Astrocyte (in vitro differentiated cells and primary cell): ENCODE measurements at regions not wholly inside any gene's neighbourhood (a gene's known extent, or its start where the extent isn't known, plus 50 kb on each side); places are given as distances from the start of the nearest gene placed in this dataset.

Experiments used
- DNase-seq: peaks from one replicate; pipeline ENCODE4 v3.0.0-alpha.2; 2010; ENCODE audit warnings: low read depth
- FAIRE-seq: peaks from 2 replicates; lab custom pipeline; 2011; peaks lifted over from hg19 to GRCh38; lab: Jason Lieb, UNC
- H2AFZ ChIP-seq: 2 replicates; pipeline ENCODE4 v1.6.0; 2012; ENCODE audit warnings: low read depth, low read length, inconsistent platforms
- H3K27ac ChIP-seq: 2 replicates; pipeline ENCODE4 v1.5.1; 2011; ENCODE audit warnings: low read depth, low read length, inconsistent platforms
- H3K27me3 ChIP-seq: 2 replicates; pipeline ENCODE4 v1.6.0; 2011; ENCODE audit warnings: low read length, inconsistent platforms; ENCODE audit not compliant: insufficient read depth
- H3K36me3 ChIP-seq: 2 replicates; pipeline ENCODE4 v1.5.1; 2011; ENCODE audit warnings: low read length, inconsistent platforms; ENCODE audit not compliant: insufficient read depth
- H3K4me1 ChIP-seq: 2 replicates; pipeline ENCODE4 v1.5.1; 2011; ENCODE audit warnings: low read length, inconsistent platforms; ENCODE audit not compliant: insufficient read depth
- H3K4me2 ChIP-seq: 2 replicates; pipeline ENCODE4 v1.6.0; 2012; ENCODE audit warnings: low read length, inconsistent platforms
- H3K4me3 ChIP-seq: 2 replicates; pipeline ENCODE4 v1.5.1; 2011; ENCODE audit warnings: low read depth, mild to moderate bottlenecking, low read length, inconsistent platforms; ENCODE audit not compliant: insufficient read depth
- H3K79me2 ChIP-seq: 2 replicates; pipeline ENCODE4 v1.6.0; 2012; ENCODE audit warnings: mild to moderate bottlenecking, low read length, inconsistent platforms; ENCODE audit not compliant: insufficient read depth
- H3K9ac ChIP-seq: 2 replicates; pipeline ENCODE4 v1.6.0; 2012; ENCODE audit warnings: mild to moderate bottlenecking, low read length, inconsistent platforms
- H3K9me3 ChIP-seq: 2 replicates; pipeline ENCODE4 v1.5.1; 2012; ENCODE audit warnings: low read depth, mild to moderate bottlenecking, low read length, inconsistent platforms; ENCODE audit not compliant: insufficient read depth
- H4K20me1 ChIP-seq: 2 replicates; pipeline ENCODE4 v1.6.0; 2012; ENCODE audit warnings: low read length, inconsistent platforms; ENCODE audit not compliant: insufficient read depth
- H3K27ac Mint-ChIP-seq: one replicate; pipeline ENCODE4 v1.8.0; 2021; ENCODE audit warnings: mild to moderate bottlenecking, mixed read lengths; ENCODE audit not compliant: unreplicated experiment
- H3K27me3 Mint-ChIP-seq: one replicate; pipeline ENCODE4 v1.8.0; 2021; ENCODE audit warnings: low read depth, mixed read lengths; ENCODE audit not compliant: unreplicated experiment
- H3K36me3 Mint-ChIP-seq: one replicate; pipeline ENCODE4 v1.8.0; 2021; ENCODE audit warnings: low read depth, mixed read lengths; ENCODE audit not compliant: unreplicated experiment
- H3K4me1 Mint-ChIP-seq: one replicate; pipeline ENCODE4 v1.8.0; 2021; ENCODE audit warnings: low read depth, mixed read lengths; ENCODE audit not compliant: unreplicated experiment
- H3K4me3 Mint-ChIP-seq: one replicate; pipeline ENCODE4 v1.8.0; 2021; ENCODE audit warnings: mild to moderate bottlenecking, moderate library complexity, mixed read lengths; ENCODE audit not compliant: unreplicated experiment
- H3K9me3 Mint-ChIP-seq: one replicate; pipeline ENCODE4 v1.8.0; 2021; ENCODE audit warnings: mild to moderate bottlenecking, mixed read lengths; ENCODE audit not compliant: unreplicated experiment
- EZH2 ChIP-seq: IDR thresholded peaks from 2 replicates; pipeline ENCODE4 v1.6.1; 2012; ENCODE audit warnings: mild to moderate bottlenecking, low read length, inconsistent platforms; ENCODE audit not compliant: insufficient read depth
- TF ChIP-seq, protein P1 (sequence below): IDR thresholded peaks from 2 replicates; pipeline ENCODE4 v1.5.1; 2011; ENCODE audit warnings: low read depth, mild to moderate bottlenecking, inconsistent platforms, low read length, moderate library complexity; ENCODE audit not compliant: insufficient read depth

DNA sequence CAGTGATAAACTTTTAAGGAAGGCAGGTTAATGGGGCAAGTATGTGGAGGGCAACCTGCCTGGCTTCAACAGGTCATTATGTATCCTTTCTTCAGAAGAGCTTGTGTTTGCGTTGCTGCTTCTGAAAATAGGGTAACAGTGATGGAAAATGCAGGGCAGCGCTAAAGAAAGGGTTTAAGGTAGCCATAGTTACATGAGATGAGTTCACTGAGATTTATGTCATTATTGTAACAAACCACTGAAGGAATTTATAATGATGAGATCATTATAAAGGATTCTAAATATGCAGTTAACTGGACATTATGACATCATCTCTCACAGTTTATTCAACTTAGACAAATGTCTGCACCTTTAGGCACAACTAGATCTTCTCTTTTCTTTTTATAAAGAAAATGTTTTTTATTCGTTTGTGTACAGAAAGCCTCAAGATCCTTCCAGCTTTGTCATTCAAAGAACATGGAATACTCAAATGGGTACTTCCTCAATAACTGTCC lies 291.6 kb upstream of the SMARCA2 start:
- peaks cover 2% of the 10 kb centered on the region for H3K4me1 Mint-ChIP-seq
- Histone ChIP-seq H3K27ac (no peak overlapping the region), H4K20me1 (no peaks in the 10 kb centered on the region), H3K9me3 (no peaks in the 10 kb centered on the region), H3K27me3 (no peaks in the 10 kb centered on the region), H3K9ac (no peak overlapping the region), H3K79me2 (no peaks in the 10 kb centered on the region), H3K4me2 (no peak overlapping the region), H3K36me3 (no peaks in the 10 kb centered on the region), H3K4me3 (no peak overlapping the region), H3K4me1 (no peaks in the 10 kb centered on the region), H2AFZ (no peak overlapping the region)
- no peaks in the 10 kb centered on the region for H3K9me3 Mint-ChIP-seq
- DNase-seq (no peak), FAIRE-seq (no peak)
- H3K36me3 Mint-ChIP-seq = no peaks in the 10 kb centered on the region
- H3K27me3 Mint-ChIP-seq = peaks cover 6% of the 10 kb centered on the region
- no peak overlapping the region for H3K27ac Mint-ChIP-seq
- TF ChIP-seq EZH2 = no peak
- TF ChIP-seq, protein P1, sequence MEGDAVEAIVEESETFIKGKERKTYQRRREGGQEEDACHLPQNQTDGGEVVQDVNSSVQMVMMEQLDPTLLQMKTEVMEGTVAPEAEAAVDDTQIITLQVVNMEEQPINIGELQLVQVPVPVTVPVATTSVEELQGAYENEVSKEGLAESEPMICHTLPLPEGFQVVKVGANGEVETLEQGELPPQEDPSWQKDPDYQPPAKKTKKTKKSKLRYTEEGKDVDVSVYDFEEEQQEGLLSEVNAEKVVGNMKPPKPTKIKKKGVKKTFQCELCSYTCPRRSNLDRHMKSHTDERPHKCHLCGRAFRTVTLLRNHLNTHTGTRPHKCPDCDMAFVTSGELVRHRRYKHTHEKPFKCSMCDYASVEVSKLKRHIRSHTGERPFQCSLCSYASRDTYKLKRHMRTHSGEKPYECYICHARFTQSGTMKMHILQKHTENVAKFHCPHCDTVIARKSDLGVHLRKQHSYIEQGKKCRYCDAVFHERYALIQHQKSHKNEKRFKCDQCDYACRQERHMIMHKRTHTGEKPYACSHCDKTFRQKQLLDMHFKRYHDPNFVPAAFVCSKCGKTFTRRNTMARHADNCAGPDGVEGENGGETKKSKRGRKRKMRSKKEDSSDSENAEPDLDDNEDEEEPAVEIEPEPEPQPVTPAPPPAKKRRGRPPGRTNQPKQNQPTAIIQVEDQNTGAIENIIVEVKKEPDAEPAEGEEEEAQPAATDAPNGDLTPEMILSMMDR = no peak
- no peak overlapping the region for H3K4me3 Mint-ChIP-seq

DNA sequence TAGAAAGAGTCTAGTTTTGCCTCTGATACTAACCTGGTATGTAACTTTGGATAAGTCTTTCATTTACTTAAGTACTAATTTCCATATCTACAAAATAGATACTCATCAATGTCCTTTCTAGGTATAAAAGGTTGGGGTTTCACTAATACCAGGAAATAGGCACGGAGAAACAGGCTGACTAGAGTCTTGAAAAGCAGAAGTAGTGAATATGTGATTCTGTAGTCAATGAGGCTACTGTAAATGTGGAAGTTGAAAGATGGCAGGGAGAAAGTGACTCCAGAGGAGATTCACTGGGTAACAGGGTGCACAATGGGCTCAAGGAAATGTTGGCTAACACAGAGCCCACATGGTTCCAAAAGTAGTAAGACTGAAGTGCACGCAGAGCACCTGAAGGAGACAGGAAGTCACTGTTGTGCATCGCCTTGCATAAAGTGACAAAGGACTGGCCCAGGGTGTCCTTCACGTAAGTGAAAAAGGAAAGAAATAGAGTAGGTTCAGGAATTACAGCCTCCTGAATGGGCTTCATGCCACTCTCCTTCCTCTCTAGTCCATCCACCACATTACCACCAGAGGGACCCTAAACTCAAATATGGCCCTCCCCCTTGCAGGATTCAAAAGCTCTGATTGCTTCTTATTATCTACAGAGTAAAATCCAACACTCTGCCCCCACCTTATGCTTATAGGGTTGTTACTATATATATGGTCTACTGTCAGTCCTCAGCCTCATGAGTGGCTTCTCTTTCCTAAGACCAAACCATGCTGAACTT lies 288.0 kb upstream of the SMARCA2 start:
- TF ChIP-seq EZH2 = no peak
- TF ChIP-seq, protein P1 = no peak
- Histone ChIP-seq H3K4me1 (no peaks in the 10 kb centered on the region), H3K4me3 (no peak overlapping the region), H3K79me2 (no peaks in the 10 kb centered on the region), H3K4me2 (no peak overlapping the region), H3K27me3 (no peaks in the 10 kb centered on the region), H2AFZ (no peak overlapping the region), H3K9me3 (no peaks in the 10 kb centered on the region), H3K9ac (no peak overlapping the region), H3K27ac (no peak overlapping the region), H3K36me3 (no peaks in the 10 kb centered on the region), H4K20me1 (no peaks in the 10 kb centered on the region)
- Mint-ChIP-seq H3K4me1 (peaks cover 4% of the 10 kb centered on the region), H3K4me3 (no peak overlapping the region), H3K9me3 (no peaks in the 10 kb centered on the region), H3K27me3 (no peaks in the 10 kb centered on the region), H3K27ac (no peak overlapping the region), H3K36me3 (no peaks in the 10 kb centered on the region)
- FAIRE-seq = no peak
- DNase-seq = no peak

DNA sequence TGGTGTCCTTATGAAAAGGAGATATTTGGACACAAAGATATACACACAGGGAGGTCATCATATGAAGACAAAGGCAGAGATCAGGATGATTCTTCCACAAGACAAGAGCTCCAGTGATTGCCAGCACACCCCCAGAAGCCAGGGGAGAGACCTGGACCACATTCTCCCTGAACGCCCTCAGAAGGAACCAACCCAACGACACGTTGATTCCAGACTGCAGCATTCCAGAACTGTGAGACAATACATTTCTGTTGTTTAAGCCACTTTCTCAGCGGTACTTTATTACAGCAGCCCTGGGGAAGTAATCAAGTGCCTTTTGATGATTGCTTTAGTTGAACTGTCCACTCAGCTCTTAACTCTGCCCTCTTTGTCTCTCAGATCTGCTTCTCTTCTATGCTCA lies 285.5 kb upstream of the SMARCA2 start:
- TF ChIP-seq, protein P1 = no peak
- no peak for TF ChIP-seq EZH2
- H3K9ac ChIP-seq = no peak overlapping the region

More for the DNA sequence above, 285.5 kb upstream of the SMARCA2 start:
- Histone ChIP-seq H3K36me3 (no peaks in the 10 kb centered on the region), H3K79me2 (no peaks in the 10 kb centered on the region), H3K4me2 (no peak overlapping the region), H2AFZ (no peak overlapping the region), H3K4me1 (no peaks in the 10 kb centered on the region), H4K20me1 (no peaks in the 10 kb centered on the region), H3K4me3 (no peak overlapping the region), H3K27ac (no peak overlapping the region), H3K9me3 (no peaks in the 10 kb centered on the region), H3K27me3 (no peaks in the 10 kb centered on the region)
- H3K4me3 Mint-ChIP-seq = no peak overlapping the region
- DNase-seq (no peak), FAIRE-seq (no peak)
- no peaks in the 10 kb centered on the region for H3K9me3 Mint-ChIP-seq
- no peaks in the 10 kb centered on the region for H3K27me3 Mint-ChIP-seq
- H3K4me1 Mint-ChIP-seq = peaks cover 2% of the 10 kb centered on the region
- H3K36me3 Mint-ChIP-seq = no peaks in the 10 kb centered on the region
- H3K27ac Mint-ChIP-seq = peak overlapping the region; percentile 64
